CD4-positive, alpha-beta memory T cell (primary cell): ENCODE measurements at regions not wholly inside any gene's neighbourhood (a gene's known extent, or its start where the extent isn't known, plus 50 kb on each side); places are given as distances from the start of the nearest gene placed in this dataset.

Experiments used
- CTCF ChIA-PET: fragments of 350-600 bp; sonication (Branson Sonifier 250); formaldehyde crosslinking; loops from one replicate; lab custom pipeline; 2021; ENCODE audit warnings: inconsistent platforms; ENCODE audit not compliant: partially characterized antibody; lab: Charles Lee
- POLR2A ChIA-PET: fragments of 350-600 bp; sonication (Branson Sonifier 250); formaldehyde crosslinking; loops from one replicate; lab custom pipeline; 2021; ENCODE audit not compliant: partially characterized antibody; lab: Charles Lee
- DNase-seq, 5 donors: peaks; one replicate each; pipeline versions ENCODE4 v3.0.0 to v3.0.0-alpha.2; 2020 to 2022; ENCODE audit warnings: mixed read lengths in 1 of 5
- H3K27ac ChIP-seq: one replicate; pipeline ENCODE4 v1.7.0; 2013; ENCODE audit warnings: low read depth, low read length
- H3K27me3 ChIP-seq: 2 replicates; pipeline ENCODE4 v1.7.0; 2013; ENCODE audit warnings: mild to moderate bottlenecking, low read length, moderate library complexity; ENCODE audit not compliant: insufficient read depth
- H3K36me3 ChIP-seq: 2 replicates; pipeline ENCODE4 v1.7.0; 2013; ENCODE audit warnings: mild to moderate bottlenecking, low read length, moderate library complexity; ENCODE audit not compliant: insufficient read depth
- H3K4me1 ChIP-seq: 2 replicates; pipeline ENCODE4 v1.7.0; 2013; ENCODE audit warnings: mild to moderate bottlenecking, low read length, moderate library complexity; ENCODE audit not compliant: insufficient read depth
- H3K4me3 ChIP-seq, 2 donors: one replicate each; pipeline ENCODE4 v1.7.0; 2013; ENCODE audit warnings: low read length in 2 of 2, mild to moderate bottlenecking in 1 of 2
- H3K9me3 ChIP-seq, 2 donors: one replicate each; pipeline ENCODE4 v1.7.0; 2013; ENCODE audit warnings: low read length in 2 of 2, control low read depth in 1 of 2; ENCODE audit not compliant: control insufficient read depth in 1 of 2
- H3K27ac Mint-ChIP-seq, 7 donors: one replicate each; pipeline ENCODE4 v1.8.0; 2020 to 2021; ENCODE audit warnings: mixed read lengths in 7 of 7, mild to moderate bottlenecking in 6 of 7, inconsistent platforms in 3 of 7, moderate library complexity in 3 of 7
- H3K27me3 Mint-ChIP-seq, 2 donors: one replicate each; pipeline ENCODE4 v1.8.0; 2020 to 2021; ENCODE audit warnings: mixed read lengths in 2 of 2
- H3K36me3 Mint-ChIP-seq, 2 donors: one replicate each; pipeline ENCODE4 v1.8.0; 2020 to 2021; ENCODE audit warnings: mixed read lengths in 2 of 2, inconsistent platforms in 1 of 2, mild to moderate bottlenecking in 1 of 2
- H3K4me1 Mint-ChIP-seq, 4 donors: one replicate each; pipeline ENCODE4 v1.8.0; 2020 to 2021; ENCODE audit warnings: mixed read lengths in 4 of 4, mild to moderate bottlenecking in 1 of 4
- H3K4me3 Mint-ChIP-seq, 8 donors: one replicate each; pipeline ENCODE4 v1.8.0; 2020 to 2021; ENCODE audit warnings: mixed read lengths in 8 of 8, mild to moderate bottlenecking in 7 of 8, moderate library complexity in 6 of 8, inconsistent platforms in 3 of 8
- H3K9me3 Mint-ChIP-seq, 8 donors: one replicate each; pipeline ENCODE4 v1.8.0; 2020 to 2021; ENCODE audit warnings: mixed read lengths in 8 of 8, mild to moderate bottlenecking in 5 of 8, inconsistent platforms in 3 of 8, moderate library complexity in 1 of 8
- intact Hi-C: fragments of 100-400 bp; cut with micrococcal nuclease; formaldehyde crosslinking; loops from one replicate; pipeline ENCODE4 v1.15.1; 2023

DNA sequence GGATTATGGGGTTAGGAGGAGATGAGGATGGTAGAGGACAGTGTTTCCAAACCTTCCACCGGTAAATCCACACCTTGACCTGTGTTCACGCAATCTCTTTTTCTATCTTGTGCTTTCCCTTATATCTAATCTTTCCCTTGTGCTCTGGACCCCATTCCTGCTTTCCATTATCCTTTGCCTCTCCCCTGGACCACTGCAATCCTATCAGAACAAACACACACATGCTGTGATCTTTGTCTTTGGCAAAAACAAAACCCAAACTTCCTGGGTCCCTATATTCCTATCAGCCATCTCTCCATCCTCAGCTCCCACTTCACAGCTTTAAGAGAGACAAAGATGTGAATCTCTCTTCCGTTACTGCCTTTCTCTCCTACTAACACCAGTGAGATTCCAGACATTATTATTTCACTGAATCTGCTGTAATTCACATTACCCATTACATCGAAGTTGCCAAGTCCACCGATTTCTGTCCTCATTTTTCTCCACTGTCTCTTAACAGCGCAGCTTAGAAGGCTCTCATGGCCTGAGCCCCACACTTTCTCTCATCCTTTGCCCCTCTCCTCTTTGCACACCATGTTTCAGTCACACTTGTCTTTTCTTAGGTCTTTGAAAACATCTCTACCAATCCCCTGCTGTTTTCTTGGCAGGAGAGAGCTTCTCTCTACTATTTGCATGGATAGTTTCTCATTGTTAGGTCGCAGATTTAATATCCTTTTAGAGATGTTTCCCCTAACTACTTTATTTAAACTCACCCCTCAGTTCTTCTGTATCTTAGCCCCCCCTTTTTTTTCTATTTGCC is 230.0 kb upstream of the B3GALT2 start:
- POLR2A ChIA-PET: interaction anchor here (0.7 to 9.3 kb wide), 9 partner anchors 10 to 175 kb away, joined by 3 to 117 read pairs (median 5); no protein-coding TSS in a partner anchor

DNA sequence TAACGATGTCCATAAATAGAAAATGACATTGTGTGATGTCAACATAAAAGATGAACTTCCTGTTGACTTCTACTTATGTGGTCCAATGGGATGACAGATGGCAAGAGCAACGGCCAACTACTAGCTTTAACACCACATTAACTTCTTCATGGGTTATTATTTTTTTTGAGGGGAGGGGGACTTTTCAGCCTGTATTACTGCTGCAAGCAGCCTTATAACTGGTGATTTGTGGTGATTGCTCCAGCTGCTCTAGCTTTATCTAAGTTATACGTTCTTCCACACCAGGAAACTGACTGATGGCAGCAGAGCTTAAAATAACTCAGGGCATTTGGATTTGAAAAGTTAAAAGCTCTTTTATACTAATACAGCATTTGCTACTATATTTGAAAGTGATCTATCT is 228.8 kb upstream of the B3GALT2 start:
- Histone ChIP-seq H3K36me3 (no peaks in the 10 kb centered on the region), H3K4me3 (no peak overlapping the region), H3K9me3 (no peaks in the 10 kb centered on the region), H3K27ac (no peak overlapping the region), H3K27me3 (no peaks in the 10 kb centered on the region), H3K4me1 (peaks cover 59% of the 10 kb centered on the region)
- ChIA-PET POLR2A (interaction anchor here (9.3 kb wide), 1 partner anchor 45 kb away, joined by 117 read pairs; no protein-coding TSS in a partner anchor), CTCF (interaction anchor here (1.4 kb wide), 1 partner anchor 48 kb away, joined by 3 read pairs; no protein-coding TSS in a partner anchor)
- Mint-ChIP-seq H3K4me3 (peak overlapping the region in 1 of 8 donors; percentile 41), H3K4me1 (peaks cover 44 to 72% (median 53%) of the 10 kb centered on the region in 4 donors), H3K9me3 (peaks cover 0 to 17% (median 4%) of the 10 kb centered on the region in 8 donors), H3K27me3 (no peaks in the 10 kb centered on the region), H3K36me3 (peaks cover 8% of the 10 kb centered on the region in 2 donors), H3K27ac (peak overlapping the region in 4 of 7 donors; percentile 5 to 74 (median 19))
- intact Hi-C loops: loop anchor here (5.0 kb wide), 2 partner anchors 42 to 637 kb away; no protein-coding TSS in a partner anchor
- no peak for DNase-seq

More for the DNA sequence above, 230.0 kb upstream of the B3GALT2 start:
- no peaks in the 10 kb centered on the region for H3K27me3 ChIP-seq
- H3K27ac Mint-ChIP-seq: peak overlapping the region; percentile 7 to 97 (median 92)
- H3K27me3 Mint-ChIP-seq: no peaks in the 10 kb centered on the region
- CTCF ChIA-PET: no interaction called here
- intact Hi-C loops: loop anchor here (5.0 kb wide), 2 partner anchors 41 to 636 kb away; no protein-coding TSS in a partner anchor
- H3K9me3 Mint-ChIP-seq: peaks cover 0 to 17% (median 4%) of the 10 kb centered on the region in 8 donors
- H3K4me3 Mint-ChIP-seq: peak overlapping the region in 4 of 8 donors; percentile 6 to 85 (median 28)
- DNase-seq: no peak
- H3K4me1 Mint-ChIP-seq: peaks cover 44 to 71% (median 51%) of the 10 kb centered on the region in 4 donors
- H3K27ac ChIP-seq: no peak overlapping the region
- no peaks in the 10 kb centered on the region for H3K9me3 ChIP-seq
- peaks cover 8% of the 10 kb centered on the region in 2 donors for H3K36me3 Mint-ChIP-seq
- H3K4me1 ChIP-seq: peaks cover 51% of the 10 kb centered on the region
- no peaks in the 10 kb centered on the region for H3K36me3 ChIP-seq
- H3K4me3 ChIP-seq: no peak overlapping the region

DNA sequence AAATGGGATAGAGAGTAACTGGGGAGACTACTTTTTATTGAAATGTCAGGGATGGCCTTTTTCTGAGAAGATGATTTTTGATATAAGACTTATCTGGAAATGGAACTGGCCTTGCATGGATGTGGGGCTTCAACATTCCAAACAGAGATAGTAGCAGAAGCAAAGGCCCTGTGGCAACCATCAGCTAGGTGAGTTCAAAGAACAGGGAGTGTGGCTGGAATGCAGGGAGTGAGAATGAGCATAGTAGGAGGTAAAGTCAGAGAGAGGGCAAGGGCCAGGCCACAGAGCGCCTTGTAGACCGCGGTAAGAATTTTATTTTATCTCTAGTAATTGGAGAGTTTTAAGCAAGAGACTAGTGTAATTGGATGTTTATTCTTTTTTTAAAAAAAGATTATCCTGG is 227.0 kb upstream of the B3GALT2 start:
- ChIA-PET CTCF (interaction anchor here (1.2 kb wide), 1 partner anchor 49 kb away, joined by 3 read pairs; no protein-coding TSS in a partner anchor), POLR2A (interaction anchor here (0.8 to 9.3 kb wide), 5 partner anchors 9 to 127 kb away, joined by 3 to 117 read pairs (median 4); no protein-coding TSS in a partner anchor)
- H3K27me3 ChIP-seq: no peaks in the 10 kb centered on the region
- Mint-ChIP-seq H3K9me3 (peaks cover 0 to 18% (median 5%) of the 10 kb centered on the region in 8 donors), H3K4me3 (peak overlapping the region in 2 of 8 donors; percentile 8 to 61), H3K36me3 (peaks cover 8 to 11% of the 10 kb centered on the region in 2 donors), H3K4me1 (peaks cover 39 to 67% (median 50%) of the 10 kb centered on the region in 4 donors), H3K27ac (peak overlapping the region in 5 of 7 donors; percentile 19 to 97 (median 64)), H3K27me3 (no peaks in the 10 kb centered on the region)
- intact Hi-C loops: no loop called here
- no peaks in the 10 kb centered on the region for H3K36me3 ChIP-seq
- H3K4me3 ChIP-seq: no peak overlapping the region
- no peak for DNase-seq
- no peaks in the 10 kb centered on the region for H3K9me3 ChIP-seq
- no peak overlapping the region for H3K27ac ChIP-seq
- H3K4me1 ChIP-seq: peaks cover 46% of the 10 kb centered on the region

DNA sequence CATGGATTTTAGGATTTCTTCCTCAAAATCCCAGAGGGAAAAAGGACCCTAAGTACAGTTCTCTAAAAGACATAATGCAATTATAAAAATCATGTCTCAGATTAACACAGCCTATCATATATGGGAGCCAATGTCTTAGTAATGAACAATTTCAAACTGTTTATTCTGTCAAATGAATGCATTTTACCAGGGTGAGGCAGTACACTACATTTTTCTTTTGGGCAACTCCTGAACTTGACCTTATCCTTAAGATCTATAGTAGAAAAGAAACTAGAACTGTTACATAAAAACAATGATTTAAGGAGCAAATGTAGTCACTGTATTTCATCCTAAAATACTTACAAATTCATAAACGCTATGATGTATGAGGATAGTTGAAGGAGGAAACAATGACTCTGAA is 226.3 kb upstream of the B3GALT2 start:
- H3K36me3 ChIP-seq: no peaks in the 10 kb centered on the region
- peaks cover 8 to 11% of the 10 kb centered on the region in 2 donors for H3K36me3 Mint-ChIP-seq
- intact Hi-C loops: no loop called here
- DNase-seq: no peak
- H3K4me1 ChIP-seq: peaks cover 40% of the 10 kb centered on the region
- CTCF ChIA-PET: interaction anchor here (1.2 kb wide), 1 partner anchor 50 kb away, joined by 3 read pairs; no protein-coding TSS in a partner anchor
- peak overlapping the region; percentile 38 for H3K27ac ChIP-seq
- H3K27me3 ChIP-seq: no peaks in the 10 kb centered on the region
- peaks cover 0 to 18% (median 4%) of the 10 kb centered on the region in 8 donors for H3K9me3 Mint-ChIP-seq
- H3K4me3 Mint-ChIP-seq: peak overlapping the region in 3 of 8 donors; percentile 33 to 91 (median 47)
- H3K4me1 Mint-ChIP-seq: peaks cover 32 to 61% (median 45%) of the 10 kb centered on the region in 4 donors
- H3K27me3 Mint-ChIP-seq: no peaks in the 10 kb centered on the region
- H3K9me3 ChIP-seq: no peaks in the 10 kb centered on the region
- POLR2A ChIA-PET: interaction anchor here (0.9 to 9.3 kb wide), 4 partner anchors 10 to 66 kb away, joined by 3 to 117 read pairs (median 6); no protein-coding TSS in a partner anchor
- H3K27ac Mint-ChIP-seq: peak overlapping the region in 6 of 7 donors; percentile 60 to 97 (median 83)
- no peak overlapping the region for H3K4me3 ChIP-seq

DNA sequence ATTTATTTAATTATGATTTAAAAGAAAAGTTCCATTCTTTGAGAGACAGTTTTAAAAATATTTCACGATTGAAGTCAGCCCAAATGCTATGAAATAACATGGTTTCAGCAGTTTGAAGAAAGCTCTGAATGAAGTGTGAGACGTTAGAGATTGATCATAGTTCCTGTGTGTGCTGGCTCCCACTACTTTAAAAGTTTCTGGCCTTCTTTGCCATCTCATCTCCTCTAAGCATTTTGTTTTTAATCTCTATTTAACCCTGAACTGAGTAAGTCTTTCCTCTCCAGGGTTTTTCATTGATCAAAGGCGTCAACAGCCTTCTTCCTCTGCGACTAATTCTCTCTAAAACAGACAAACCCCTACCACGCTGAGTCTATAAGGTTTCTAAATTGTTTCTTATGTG is 225.3 kb upstream of the B3GALT2 start:
- Mint-ChIP-seq H3K27me3 (no peaks in the 10 kb centered on the region), H3K4me1 (peaks cover 30 to 58% (median 42%) of the 10 kb centered on the region in 4 donors), H3K27ac (peak overlapping the region; percentile 73 to 97 (median 93)), H3K4me3 (peak overlapping the region in 7 of 8 donors; percentile 30 to 91 (median 71)), H3K36me3 (peaks cover 8 to 11% of the 10 kb centered on the region in 2 donors), H3K9me3 (peaks cover 0 to 18% (median 4%) of the 10 kb centered on the region in 8 donors)
- Histone ChIP-seq H3K27me3 (no peaks in the 10 kb centered on the region), H3K4me3 (no peak overlapping the region), H3K27ac (peak overlapping the region; percentile 38), H3K36me3 (no peaks in the 10 kb centered on the region), H3K9me3 (no peaks in the 10 kb centered on the region), H3K4me1 (peaks cover 38% of the 10 kb centered on the region)
- ChIA-PET CTCF (no interaction called here), POLR2A (interaction anchor here (0.6 to 9.3 kb wide), 4 partner anchors 48 to 129 kb away, joined by 3 to 117 read pairs (median 3); no protein-coding TSS in a partner anchor)
- DNase-seq: peak in 1 of 5 donors; percentile 18
- intact Hi-C loops: no loop called here

DNA sequence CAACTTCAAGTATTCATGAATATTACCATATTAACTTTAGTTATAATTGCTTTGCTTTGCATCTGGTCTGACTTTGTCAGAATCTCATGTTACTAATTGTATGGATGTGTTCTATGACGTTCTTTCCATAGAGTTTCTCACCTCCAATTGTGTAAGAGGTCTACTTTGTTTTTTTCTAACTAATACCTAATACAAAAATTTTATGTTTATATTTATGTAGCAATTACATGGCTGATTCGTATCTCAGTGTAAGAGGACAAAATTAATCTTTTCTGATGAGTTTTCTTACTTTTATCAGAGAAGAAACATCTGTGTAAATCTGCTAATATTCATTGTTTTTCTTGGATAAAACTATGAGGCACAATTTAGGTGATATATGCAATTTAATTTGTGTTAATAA is 224.8 kb upstream of the B3GALT2 start:
- POLR2A ChIA-PET: interaction anchor here (1.3 to 9.3 kb wide), 2 partner anchors 49 to 68 kb away, joined by 3 to 117 read pairs; no protein-coding TSS in a partner anchor
- Histone ChIP-seq H3K27me3 (no peaks in the 10 kb centered on the region), H3K4me1 (peaks cover 39% of the 10 kb centered on the region), H3K9me3 (no peaks in the 10 kb centered on the region), H3K27ac (no peak overlapping the region), H3K36me3 (no peaks in the 10 kb centered on the region), H3K4me3 (no peak overlapping the region)
- intact Hi-C loops: no loop called here
- Mint-ChIP-seq H3K4me1 (peaks cover 29 to 56% (median 41%) of the 10 kb centered on the region in 4 donors), H3K27me3 (no peaks in the 10 kb centered on the region), H3K36me3 (peaks cover 5 to 10% of the 10 kb centered on the region in 2 donors), H3K9me3 (peaks cover 0 to 18% (median 4%) of the 10 kb centered on the region in 8 donors), H3K27ac (peak overlapping the region in 5 of 7 donors; percentile 73 to 97 (median 96)), H3K4me3 (peak overlapping the region in 1 of 8 donors; percentile 22)
- CTCF ChIA-PET: no interaction called here
- no peak for DNase-seq
